Activated B cell treated with CpG ODN at 0.5 μM for 24 hours (primary cell): ENCODE measurements at regions not wholly inside any gene's neighbourhood (a gene's known extent, or its start where the extent isn't known, plus 50 kb on each side); places are given as distances from the start of the nearest gene placed in this dataset.
"Not testable (repeated sequence)": the region's sequence is repeated elsewhere in the genome, so short reads cannot be mapped to it uniquely, and the experiment has no call there.

ENCODE experiments used
- ATAC-seq: fragments of 200-7000 bp; cut with Tn5 transposase; one replicate; pipeline ENCODE4 v1.10.0; 2021; ENCODE audit warnings: low read depth, mild to moderate bottlenecking, moderate library complexity
- CTCF ChIA-PET: fragments of 350-600 bp; sonication (Branson Sonifier 250); formaldehyde crosslinking; loops from one replicate; lab custom pipeline; 2021; ENCODE audit warnings: antibody characterized with exemption; lab: Charles Lee
- POLR2A ChIA-PET: fragments of 350-600 bp; sonication (Branson Sonifier 250); formaldehyde crosslinking; loops from one replicate; lab custom pipeline; 2021; ENCODE audit warnings: antibody characterized with exemption; lab: Charles Lee
- DNase-seq: peaks from one replicate; pipeline ENCODE4 v3.0.0; 2022
- H3K27ac Mint-ChIP-seq: one replicate; pipeline ENCODE4 v1.8.0; 2020; ENCODE audit warnings: mixed read lengths
- H3K27me3 Mint-ChIP-seq: one replicate; pipeline ENCODE4 v1.8.0; 2021; ENCODE audit warnings: mixed read lengths
- H3K36me3 Mint-ChIP-seq: one replicate; pipeline ENCODE4 v1.8.0; 2021; ENCODE audit warnings: low read depth, mixed read lengths
- H3K4me1 Mint-ChIP-seq: one replicate; pipeline ENCODE4 v1.8.0; 2021; ENCODE audit warnings: mixed read lengths
- H3K4me3 Mint-ChIP-seq: one replicate; pipeline ENCODE4 v1.8.0; 2020; ENCODE audit warnings: mild to moderate bottlenecking, mixed read lengths
- H3K9me3 Mint-ChIP-seq: one replicate; pipeline ENCODE4 v1.8.0; 2020; ENCODE audit warnings: mixed read lengths
- intact Hi-C: fragments of 100-400 bp; cut with micrococcal nuclease; formaldehyde crosslinking; loops from one replicate; pipeline ENCODE4 v1.15.1; 2024
- TF ChIP-seq, protein P1 (sequence below): fragments of 200-600 bp; IDR thresholded peaks from one replicate; pipeline ENCODE4 v1.8.0; 2022; ENCODE audit warnings: antibody characterized with exemption, mild to moderate bottlenecking

DNA sequence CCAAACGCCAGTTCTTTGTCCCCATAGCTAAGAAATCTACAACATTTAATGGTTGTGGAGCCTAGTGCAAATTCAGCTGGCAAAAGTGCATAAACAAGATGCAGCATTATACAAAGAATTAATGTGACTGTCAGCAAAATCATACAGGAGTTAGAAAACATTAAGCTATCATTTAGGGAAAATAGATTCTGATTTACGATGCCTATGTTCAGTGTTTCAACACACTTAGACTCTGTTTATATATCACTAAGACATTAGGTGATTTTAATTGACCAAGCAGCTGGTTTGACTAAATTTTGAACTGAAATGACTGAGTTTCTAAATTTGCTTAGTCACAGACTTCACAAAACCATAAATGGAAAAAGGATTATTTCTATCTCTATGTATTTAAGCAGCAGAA, 1076.8 kb downstream of the TBL1XR1 start:
- Mint-ChIP-seq H3K27me3 (no peaks in the 10 kb centered on the region), H3K4me3 (no peak overlapping the region), H3K36me3 (no peaks in the 10 kb centered on the region), H3K27ac (no peak overlapping the region), H3K9me3 (peaks cover 13% of the 10 kb centered on the region), H3K4me1 (no peaks in the 10 kb centered on the region)
- intact Hi-C loops: loop anchor here (10.0 kb wide), 1 partner anchor 64 kb away; no protein-coding TSS in a partner anchor
- POLR2A ChIA-PET: no interaction called here
- TF ChIP-seq, protein P1, sequence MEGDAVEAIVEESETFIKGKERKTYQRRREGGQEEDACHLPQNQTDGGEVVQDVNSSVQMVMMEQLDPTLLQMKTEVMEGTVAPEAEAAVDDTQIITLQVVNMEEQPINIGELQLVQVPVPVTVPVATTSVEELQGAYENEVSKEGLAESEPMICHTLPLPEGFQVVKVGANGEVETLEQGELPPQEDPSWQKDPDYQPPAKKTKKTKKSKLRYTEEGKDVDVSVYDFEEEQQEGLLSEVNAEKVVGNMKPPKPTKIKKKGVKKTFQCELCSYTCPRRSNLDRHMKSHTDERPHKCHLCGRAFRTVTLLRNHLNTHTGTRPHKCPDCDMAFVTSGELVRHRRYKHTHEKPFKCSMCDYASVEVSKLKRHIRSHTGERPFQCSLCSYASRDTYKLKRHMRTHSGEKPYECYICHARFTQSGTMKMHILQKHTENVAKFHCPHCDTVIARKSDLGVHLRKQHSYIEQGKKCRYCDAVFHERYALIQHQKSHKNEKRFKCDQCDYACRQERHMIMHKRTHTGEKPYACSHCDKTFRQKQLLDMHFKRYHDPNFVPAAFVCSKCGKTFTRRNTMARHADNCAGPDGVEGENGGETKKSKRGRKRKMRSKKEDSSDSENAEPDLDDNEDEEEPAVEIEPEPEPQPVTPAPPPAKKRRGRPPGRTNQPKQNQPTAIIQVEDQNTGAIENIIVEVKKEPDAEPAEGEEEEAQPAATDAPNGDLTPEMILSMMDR: no peak
- CTCF ChIA-PET: no interaction called here
- no peak for ATAC-seq
- no peak for DNase-seq

DNA sequence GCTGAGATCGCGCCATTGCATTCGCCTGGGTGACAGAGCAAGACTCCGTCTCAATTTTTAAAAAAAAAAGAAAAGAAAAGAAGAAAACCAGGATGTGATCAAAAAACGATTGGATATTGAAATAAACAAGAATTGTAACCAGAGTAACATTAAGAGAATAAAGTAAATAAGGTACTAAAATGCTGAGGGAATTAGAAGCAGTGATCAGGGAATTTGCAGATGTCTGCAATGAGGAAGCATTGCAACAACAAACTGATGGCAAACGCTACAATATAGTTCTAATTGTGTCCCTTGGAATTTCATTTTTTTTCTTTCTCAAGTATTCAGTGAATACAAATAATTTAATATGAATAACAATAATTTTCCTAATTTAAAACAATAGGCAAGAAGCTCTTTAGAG, 1077.5 kb downstream of the TBL1XR1 start:
- no peaks in the 10 kb centered on the region for H3K4me1 Mint-ChIP-seq
- TF ChIP-seq, protein P1: no peak
- H3K9me3 Mint-ChIP-seq: peaks cover 13% of the 10 kb centered on the region
- ATAC-seq (no peak), DNase-seq (no peak)
- no peak overlapping the region for H3K27ac Mint-ChIP-seq
- no peaks in the 10 kb centered on the region for H3K36me3 Mint-ChIP-seq
- H3K27me3 Mint-ChIP-seq: no peaks in the 10 kb centered on the region
- ChIA-PET POLR2A (no interaction called here), CTCF (no interaction called here)
- intact Hi-C loops: loop anchor here (10.0 kb wide), 1 partner anchor 65 kb away; no protein-coding TSS in a partner anchor
- H3K4me3 Mint-ChIP-seq: no peak overlapping the region

DNA sequence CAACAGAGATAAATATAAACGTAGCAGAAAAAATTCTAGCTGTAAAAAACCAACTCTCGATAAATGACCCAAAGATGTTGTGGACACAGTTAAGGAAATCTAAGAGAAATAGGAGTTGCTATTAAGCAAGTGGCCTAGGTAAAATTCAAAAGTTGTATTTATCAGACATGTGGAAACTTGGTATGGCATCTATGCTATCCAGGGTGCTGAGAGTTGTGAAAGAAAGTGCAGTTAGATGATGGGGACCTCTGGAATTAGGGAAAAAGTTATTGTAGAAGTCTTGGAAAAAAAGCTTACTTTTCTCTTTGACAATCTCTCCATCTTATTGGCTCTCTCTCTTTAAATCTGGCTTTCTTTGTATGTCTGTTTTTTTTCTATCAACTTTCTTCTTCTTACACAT, 1090.9 kb downstream of the TBL1XR1 start:
- Mint-ChIP-seq H3K4me3 (no peak overlapping the region), H3K27me3 (no peaks in the 10 kb centered on the region), H3K4me1 (no peaks in the 10 kb centered on the region), H3K27ac (no peak overlapping the region), H3K36me3 (no peaks in the 10 kb centered on the region), H3K9me3 (peaks cover 13% of the 10 kb centered on the region)
- no peak for DNase-seq
- CTCF ChIA-PET: no interaction called here
- intact Hi-C loops: no loop called here
- POLR2A ChIA-PET: no interaction called here
- TF ChIP-seq, protein P1: no peak
- no peak for ATAC-seq

DNA sequence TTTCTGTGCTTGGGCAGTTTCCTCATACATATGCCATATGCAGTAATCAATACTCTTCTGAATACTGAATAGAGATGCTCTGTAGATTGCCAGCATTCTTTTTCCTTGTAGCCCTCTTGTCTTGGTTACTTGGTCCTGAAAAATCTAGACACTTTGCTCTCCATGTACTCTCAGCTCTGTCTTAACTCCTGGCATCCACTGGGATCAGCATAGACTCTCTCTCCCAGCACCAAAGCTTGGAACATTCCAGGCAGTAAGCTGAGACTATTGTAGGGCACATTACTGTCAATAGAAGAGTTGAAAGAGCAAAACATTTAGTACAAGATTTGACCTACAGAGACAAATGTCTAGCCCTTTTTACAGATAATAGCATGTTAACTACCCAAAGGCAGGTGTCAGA, 1100.3 kb downstream of the TBL1XR1 start:
- CTCF ChIA-PET: no interaction called here
- no peaks in the 10 kb centered on the region for H3K36me3 Mint-ChIP-seq
- no peaks in the 10 kb centered on the region for H3K27me3 Mint-ChIP-seq
- H3K9me3 Mint-ChIP-seq: peaks cover 2% of the 10 kb centered on the region
- H3K4me1 Mint-ChIP-seq: no peaks in the 10 kb centered on the region
- no peak overlapping the region for H3K4me3 Mint-ChIP-seq
- POLR2A ChIA-PET: no interaction called here
- ATAC-seq (no peak), DNase-seq (no peak)
- intact Hi-C loops: no loop called here
- no peak overlapping the region for H3K27ac Mint-ChIP-seq
- TF ChIP-seq, protein P1: no peak

DNA sequence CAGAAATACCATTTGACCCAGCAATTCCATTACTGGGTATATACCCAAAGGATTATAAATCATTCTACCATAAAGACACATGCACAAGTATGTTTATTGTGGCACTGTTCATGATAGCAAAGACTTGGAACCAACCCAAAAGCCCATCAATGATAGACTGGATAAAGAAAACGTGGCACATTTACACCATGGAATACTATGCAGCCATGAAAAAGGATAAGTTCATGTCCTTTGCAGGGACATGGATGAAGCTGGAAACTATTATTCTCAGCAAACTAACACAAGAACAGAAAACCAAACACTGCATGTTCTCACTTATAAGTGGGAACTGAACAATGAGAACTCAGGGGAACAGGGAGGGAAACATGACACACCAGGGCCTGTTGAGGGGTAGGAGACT, 1103.4 kb downstream of the TBL1XR1 start:
- H3K4me3 Mint-ChIP-seq, H3K36me3 Mint-ChIP-seq, H3K4me1 Mint-ChIP-seq, ATAC-seq, H3K27me3 Mint-ChIP-seq, intact Hi-C loops, CTCF ChIA-PET, POLR2A ChIA-PET, H3K9me3 Mint-ChIP-seq, DNase-seq, H3K27ac Mint-ChIP-seq: not testable (repeated sequence)

DNA sequence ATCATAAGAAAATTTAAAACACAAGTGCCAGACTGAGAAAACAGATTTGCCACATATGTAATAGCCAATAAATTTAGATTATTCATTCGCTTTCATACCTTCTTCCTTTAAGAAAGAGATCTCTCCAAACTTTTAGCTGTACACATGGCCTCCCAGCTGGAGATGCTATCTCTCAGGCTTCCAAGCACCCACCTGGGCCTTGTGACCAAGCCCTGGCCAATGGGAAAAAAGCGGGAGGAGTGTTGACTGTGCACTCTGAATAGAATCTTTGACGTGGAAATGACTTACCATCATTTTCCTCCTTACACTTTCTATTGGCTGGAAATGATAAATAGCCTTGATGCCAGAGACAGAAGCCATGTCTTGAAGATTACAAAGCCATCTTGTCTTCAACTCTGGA, 1106.6 kb downstream of the TBL1XR1 start:
- Mint-ChIP-seq H3K9me3 (peaks cover 2% of the 10 kb centered on the region), H3K27me3 (no peaks in the 10 kb centered on the region), H3K36me3 (no peaks in the 10 kb centered on the region), H3K4me3 (no peak overlapping the region), H3K27ac (no peak overlapping the region), H3K4me1 (no peaks in the 10 kb centered on the region)
- no peak for ATAC-seq
- intact Hi-C loops: no loop called here
- no peak for DNase-seq
- TF ChIP-seq, protein P1: no peak
- ChIA-PET POLR2A (no interaction called here), CTCF (no interaction called here)
